GM06990 (cell line): ENCODE measurements at regions not wholly inside any gene's neighbourhood (a gene's known extent, or its start where the extent isn't known, plus 50 kb on each side); places are given as distances from the start of the nearest gene placed in this dataset.

ENCODE experiments used
- DNase-seq: peaks from one replicate; pipeline ENCODE4 v3.0.0-alpha.2; 2011; ENCODE audit not compliant: insufficient read length; ENCODE audit errors: extremely low read depth
- H3K27me3 ChIP-seq: replicated peaks from 2 replicates; pipeline ENCODE4 v1.6.0; 2011; ENCODE audit warnings: low read length; ENCODE audit not compliant: control insufficient read depth, insufficient read depth
- H3K36me3 ChIP-seq: 2 replicates; pipeline ENCODE4 v1.5.1; 2011; ENCODE audit warnings: low read length; ENCODE audit not compliant: control insufficient read depth, insufficient read depth
- H3K4me3 ChIP-seq: replicated peaks from 2 replicates; pipeline ENCODE4 v1.5.1; 2011; ENCODE audit warnings: low read depth, mild to moderate bottlenecking, control low read depth, low read length
- TF ChIP-seq, protein P1 (sequence below): IDR thresholded peaks from 2 replicates; pipeline ENCODE4 v1.5.1; 2011; ENCODE audit warnings: low read length, control low read depth, mild to moderate bottlenecking, inconsistent platforms; ENCODE audit not compliant: insufficient read depth, poor library complexity, severe bottlenecking

DNA sequence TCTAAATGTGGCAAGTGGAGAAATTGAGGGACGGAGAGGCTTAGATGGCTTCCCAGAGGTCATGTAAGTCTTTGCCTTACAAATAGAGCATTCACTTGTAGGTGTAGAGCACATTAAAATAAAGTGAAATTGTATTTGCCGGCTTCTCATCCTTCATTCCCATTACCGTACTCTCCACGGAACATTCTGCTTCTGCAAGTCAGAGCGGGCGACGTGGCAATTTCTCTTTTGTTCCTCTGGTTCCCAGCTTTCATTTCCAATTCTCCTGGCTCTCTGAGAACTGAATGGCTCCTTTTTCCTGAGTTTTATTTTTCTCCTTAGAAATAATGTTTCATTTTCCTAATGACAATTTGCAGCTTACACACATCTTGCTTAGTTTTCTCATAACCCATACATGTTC, 51.3 kb upstream of the PFKP start:
- DNase-seq = no peak
- Histone ChIP-seq H3K27me3 (peaks cover 3% of the 10 kb centered on the region; the same call in 1 of the 2 replicates), H3K4me3 (no peak overlapping the region), H3K36me3 (no peaks in the 10 kb centered on the region)
- TF ChIP-seq, protein P1, sequence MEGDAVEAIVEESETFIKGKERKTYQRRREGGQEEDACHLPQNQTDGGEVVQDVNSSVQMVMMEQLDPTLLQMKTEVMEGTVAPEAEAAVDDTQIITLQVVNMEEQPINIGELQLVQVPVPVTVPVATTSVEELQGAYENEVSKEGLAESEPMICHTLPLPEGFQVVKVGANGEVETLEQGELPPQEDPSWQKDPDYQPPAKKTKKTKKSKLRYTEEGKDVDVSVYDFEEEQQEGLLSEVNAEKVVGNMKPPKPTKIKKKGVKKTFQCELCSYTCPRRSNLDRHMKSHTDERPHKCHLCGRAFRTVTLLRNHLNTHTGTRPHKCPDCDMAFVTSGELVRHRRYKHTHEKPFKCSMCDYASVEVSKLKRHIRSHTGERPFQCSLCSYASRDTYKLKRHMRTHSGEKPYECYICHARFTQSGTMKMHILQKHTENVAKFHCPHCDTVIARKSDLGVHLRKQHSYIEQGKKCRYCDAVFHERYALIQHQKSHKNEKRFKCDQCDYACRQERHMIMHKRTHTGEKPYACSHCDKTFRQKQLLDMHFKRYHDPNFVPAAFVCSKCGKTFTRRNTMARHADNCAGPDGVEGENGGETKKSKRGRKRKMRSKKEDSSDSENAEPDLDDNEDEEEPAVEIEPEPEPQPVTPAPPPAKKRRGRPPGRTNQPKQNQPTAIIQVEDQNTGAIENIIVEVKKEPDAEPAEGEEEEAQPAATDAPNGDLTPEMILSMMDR = no peak

DNA sequence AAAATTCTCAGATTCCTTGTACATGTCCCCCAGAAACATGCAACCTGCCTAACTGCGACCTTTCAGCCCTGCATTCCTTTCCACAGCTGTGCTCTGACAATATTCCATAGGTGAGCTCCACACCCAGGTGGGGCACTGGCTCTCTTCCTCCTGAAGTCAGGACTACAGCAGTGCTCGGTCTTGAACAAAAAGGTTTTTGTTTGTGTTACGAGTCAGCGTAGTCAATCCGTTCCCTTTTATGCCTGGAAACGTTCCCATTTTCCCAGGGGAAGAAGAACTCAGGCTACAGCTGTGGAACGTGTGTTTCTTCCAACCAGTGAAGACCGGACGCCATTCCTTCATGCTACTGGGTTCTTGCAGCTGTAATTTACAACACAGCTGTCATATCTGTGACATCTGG, 52.4 kb upstream of the PFKP start:
- Histone ChIP-seq H3K27me3 (peaks cover 3% of the 10 kb centered on the region; the same call in 1 of the 2 replicates), H3K36me3 (no peaks in the 10 kb centered on the region), H3K4me3 (no peak overlapping the region)
- TF ChIP-seq, protein P1 = no peak
- no peak for DNase-seq

DNA sequence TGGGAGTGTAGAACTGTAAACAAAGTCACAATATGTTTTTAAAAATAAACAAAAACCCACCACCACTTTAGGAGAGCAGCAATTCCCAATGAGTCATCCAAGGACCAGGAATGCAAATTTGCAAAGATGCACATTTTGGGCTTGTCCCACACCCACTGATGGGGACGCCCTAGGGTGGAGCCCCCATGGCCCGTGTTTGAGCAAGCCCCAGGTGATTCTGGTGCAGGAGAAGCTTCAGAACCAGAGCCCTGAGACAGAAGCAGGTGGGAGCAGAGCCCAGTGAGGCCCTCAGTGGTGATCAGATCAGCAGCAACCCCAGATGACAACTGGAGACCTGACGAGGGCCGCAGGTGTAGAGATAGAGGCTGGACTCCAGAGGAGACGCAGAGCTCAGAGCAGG, 55.1 kb upstream of the PFKP start:
- H3K4me3 ChIP-seq = no peak overlapping the region
- TF ChIP-seq, protein P1 = no peak
- no peak for DNase-seq
- peaks cover 3% of the 10 kb centered on the region; the same call in 1 of the 2 replicates for H3K27me3 ChIP-seq
- H3K36me3 ChIP-seq = no peaks in the 10 kb centered on the region

DNA sequence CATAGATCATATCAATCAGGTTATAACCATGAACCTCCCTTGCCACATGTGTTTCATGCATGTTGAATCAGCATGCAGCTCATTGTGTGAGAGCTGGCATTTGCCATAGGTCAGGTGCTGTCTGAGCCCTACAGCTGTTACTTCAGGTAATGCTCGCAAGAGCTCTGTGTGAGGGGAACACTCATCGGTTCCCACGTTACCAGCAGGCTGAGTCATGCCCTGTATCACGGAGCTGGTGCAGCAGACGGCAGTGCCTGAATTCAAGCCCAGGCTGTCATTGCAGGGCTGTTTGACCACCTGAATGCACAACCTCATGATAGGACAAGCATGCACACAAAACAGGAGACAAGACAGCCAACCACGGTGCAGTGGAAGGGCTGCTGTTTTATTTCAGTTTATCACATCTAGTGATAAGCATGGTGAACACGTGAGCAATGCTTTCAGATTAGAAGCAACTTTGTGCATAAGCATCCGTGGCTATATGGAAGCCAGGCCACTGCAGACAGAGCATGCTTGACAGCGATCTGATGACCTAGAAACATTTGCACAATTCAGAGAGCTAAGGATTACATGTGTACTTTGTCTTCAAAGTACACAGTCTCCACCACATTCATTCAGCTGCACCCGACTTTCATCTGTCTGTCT, 56.4 kb upstream of the PFKP start:
- TF ChIP-seq, protein P1 = no peak
- no peak for DNase-seq
- Histone ChIP-seq H3K4me3 (no peak overlapping the region), H3K36me3 (no peaks in the 10 kb centered on the region), H3K27me3 (peaks cover 3% of the 10 kb centered on the region; the same call in 1 of the 2 replicates)

DNA sequence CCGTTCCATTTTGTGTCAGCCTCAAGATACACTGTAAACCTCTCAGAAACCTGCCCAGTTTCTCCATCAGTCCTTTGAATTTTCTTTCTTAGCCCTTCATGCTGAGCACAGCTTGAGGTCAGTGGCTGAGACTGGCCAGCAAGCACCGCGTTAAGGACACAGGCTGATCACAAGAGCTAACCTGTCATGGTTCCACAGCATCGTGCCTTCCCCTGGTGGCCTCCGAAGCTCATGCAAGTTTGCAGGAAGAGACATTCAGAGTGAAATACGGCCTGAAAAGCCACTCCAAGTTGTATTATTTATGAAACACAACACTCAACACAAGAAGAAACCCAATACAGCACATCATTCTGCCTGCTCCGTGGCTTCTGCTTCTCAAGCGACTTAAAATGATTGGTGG, 57.0 kb upstream of the PFKP start:
- H3K27me3 ChIP-seq = peaks cover 3% of the 10 kb centered on the region; the same call in 1 of the 2 replicates
- DNase-seq = no peak
- no peak overlapping the region for H3K4me3 ChIP-seq
- H3K36me3 ChIP-seq = no peaks in the 10 kb centered on the region
- TF ChIP-seq, protein P1 = no peak
